GM12878 (cell line): ENCODE measurements at regions not wholly inside any gene's neighbourhood (a gene's known extent, or its start where the extent isn't known, plus 50 kb on each side); places are given as distances from the start of the nearest gene placed in this dataset.

Source experiments
- ATAC-seq: fragments of 200-7000 bp; cut with Tn5 transposase; 3 replicates; pipeline ENCODE4 v1.9.1; 2020; ENCODE audit warnings: mild to moderate bottlenecking, moderate library complexity
- BruUV-seq: library from RNA; stranded (reverse); fragments of 400-500 nt; replicated peaks from 2 replicates; lab custom pipeline; 2021; lab: Mats Ljungman, UMichigan
- CTCF ChIA-PET: fragments of 300-600 bp; sonication (Branson Sonifier 250); formaldehyde crosslinking; extraction: SDS; loops from one replicate; lab custom pipeline; 2021; ENCODE audit warnings: inconsistent platforms; lab: Yijun Ruan, JAX
- POLR2A ChIA-PET: fragments of 350-600 bp; formaldehyde crosslinking; extraction: SDS; loops from one replicate; lab custom pipeline; 2021; ENCODE audit warnings: inconsistent platforms; lab: Charles Lee
- RAD21 ChIA-PET: fragments of 300-600 bp; sonication (Branson Sonifier 250); formaldehyde crosslinking; loops from one replicate; lab custom pipeline; 2023; ENCODE audit warnings: antibody characterized with exemption; ENCODE audit not compliant: unreplicated experiment; lab: Charles Lee
- SMC1A ChIA-PET: fragments of 300-600 bp; sonication (Branson Sonifier 250); formaldehyde crosslinking; loops from one replicate; lab custom pipeline; 2023; ENCODE audit not compliant: unreplicated experiment, uncharacterized antibody; lab: Charles Lee
- DNase-seq: peaks from one replicate; pipeline ENCODE4 v3.0.0-alpha.2; 2011; ENCODE audit warnings: low read depth, low spot score
- FAIRE-seq: peaks from 3 replicates; lab custom pipeline; 2011; peaks lifted over from hg19 to GRCh38; lab: Jason Lieb, UNC
- H2AFZ ChIP-seq: 2 replicates; pipeline ENCODE4 v1.6.0; 2011; ENCODE audit warnings: low read depth, low read length, control low read depth; ENCODE audit not compliant: control insufficient read depth
- H3K27ac ChIP-seq: 2 replicates; pipeline ENCODE4 v1.5.1; 2011; ENCODE audit warnings: control low read depth; ENCODE audit not compliant: control insufficient read depth, insufficient read depth
- H3K27me3 ChIP-seq, 2 experiments: replicated peaks in 1 of 2; 2 replicates each; pipeline versions ENCODE4 v1.6.0 to v1.6.1; 2011; ENCODE audit warnings: low read length in 1 of 2; ENCODE audit not compliant: control insufficient read depth in 2 of 2, insufficient read depth in 2 of 2
- H3K36me3 ChIP-seq, 2 experiments: 2 replicates each; pipeline ENCODE4 v1.5.1; 2011; ENCODE audit warnings: low read length in 1 of 2; ENCODE audit not compliant: control insufficient read depth in 2 of 2, insufficient read depth in 2 of 2
- H3K4me1 ChIP-seq: 2 replicates; pipeline ENCODE4 v1.6.1; 2011; ENCODE audit warnings: mild to moderate bottlenecking, low read length, moderate library complexity, mixed read lengths; ENCODE audit not compliant: control insufficient read depth, insufficient read depth
- H3K4me2 ChIP-seq: 2 replicates; pipeline ENCODE4 v1.6.0; 2011; ENCODE audit warnings: control low read depth; ENCODE audit not compliant: control insufficient read depth, insufficient read depth
- H3K4me3 ChIP-seq: fragments of 200-600 bp; sonication (generic); 2 replicates; pipeline ENCODE4 v1.5.1; 2016
- H3K79me2 ChIP-seq: 2 replicates; pipeline ENCODE4 v1.6.0; 2011; ENCODE audit warnings: low read length; ENCODE audit not compliant: control insufficient read depth, insufficient read depth
- H3K9ac ChIP-seq: 2 replicates; pipeline ENCODE4 v1.8.0; 2011; ENCODE audit warnings: low read length, control low read depth, mixed read lengths; ENCODE audit not compliant: control insufficient read depth, insufficient read depth
- H3K9me3 ChIP-seq: replicated peaks from 3 replicates; pipeline ENCODE4 v1.5.1; 2011; ENCODE audit warnings: mild to moderate bottlenecking, low read length; ENCODE audit not compliant: control insufficient read depth, insufficient read depth
- H4K20me1 ChIP-seq: 2 replicates; pipeline ENCODE4 v1.6.0; 2011; ENCODE audit not compliant: control insufficient read depth, insufficient read depth
- ATF2 ChIP-seq: IDR thresholded peaks from 2 replicates; pipeline ENCODE4 v1.6.1; 2012; ENCODE audit warnings: low read length, inconsistent platforms
- BACH1 ChIP-seq: fragments of 450-650 bp; IDR thresholded peaks from 2 replicates; pipeline ENCODE4 v1.6.1; 2017; ENCODE audit warnings: mild to moderate bottlenecking, borderline replicate concordance
- CHD1 ChIP-seq: IDR thresholded peaks from 2 replicates; pipeline ENCODE4 v1.6.1; 2012; ENCODE audit warnings: low read depth, low read length, improper control_type of control experiment
- GABPA ChIP-seq: IDR thresholded peaks from 2 replicates; pipeline ENCODE4 v1.6.1; 2014; ENCODE audit warnings: antibody characterized with exemption, low read depth, mild to moderate bottlenecking, inconsistent platforms
- NR2C1 ChIP-seq: fragments of 450-650 bp; IDR thresholded peaks from 2 replicates; pipeline ENCODE4 v1.6.1; 2017; ENCODE audit warnings: antibody characterized with exemption, mild to moderate bottlenecking, moderate library complexity
- NR2C2 ChIP-seq: IDR thresholded peaks from 2 replicates; pipeline ENCODE4 v1.6.1; 2011; ENCODE audit warnings: borderline replicate concordance, low read depth; ENCODE audit not compliant: control insufficient read depth, insufficient read length
- PAX5 ChIP-seq: IDR thresholded peaks from 2 replicates; pipeline ENCODE4 v1.6.1; 2011; ENCODE audit warnings: low read depth, low read length, borderline replicate concordance
- SKIL ChIP-seq: fragments of 450-650 bp; IDR thresholded peaks from 2 replicates; pipeline ENCODE4 v1.6.1; 2017; ENCODE audit warnings: mild to moderate bottlenecking, low read depth, inconsistent platforms; ENCODE audit not compliant: poor library complexity, severe bottlenecking
- SMARCA5 ChIP-seq: fragments of 450-650 bp; IDR thresholded peaks from 2 replicates; pipeline ENCODE4 v1.6.1; 2017; ENCODE audit warnings: mild to moderate bottlenecking
- ZBED1 ChIP-seq: IDR thresholded peaks from 2 replicates; pipeline ENCODE4 v1.6.1; 2016; ENCODE audit warnings: borderline replicate concordance
- ZBTB40 ChIP-seq: fragments of 450-650 bp; IDR thresholded peaks from 2 replicates; pipeline ENCODE4 v1.6.1; 2016; ENCODE audit warnings: mild to moderate bottlenecking, moderate library complexity, borderline replicate concordance
- ZNF24 ChIP-seq: fragments of 450-650 bp; IDR thresholded peaks from 2 replicates; pipeline ENCODE4 v1.6.1; 2017; ENCODE audit warnings: antibody characterized with exemption, mild to moderate bottlenecking
- WGBS: methylation state at CpG from one replicate; pipeline ENCODE4 v1.1.6; 2016; ENCODE audit warnings: low lambda C conversion rate; ENCODE audit not compliant: insufficient replicate concordance, insufficient coverage; ENCODE audit errors: missing lambda C conversion rate; 5-methylcytosine and 5-hydroxymethylcytosine counted together
- in situ Hi-C: fragments of 300-500 bp; cut with MboI; formaldehyde crosslinking; loops from 9 replicates; pipeline ENCODE4 v1.14.3; 2018; ENCODE audit warnings: mixed read lengths
- intact Hi-C: fragments of 100-400 bp; cut with micrococcal nuclease; formaldehyde crosslinking; loops from one replicate; pipeline ENCODE4 v1.14.2; 2022; ENCODE audit not compliant: unreplicated experiment
- TF ChIP-seq, protein P1 (sequence below): IDR thresholded peaks from 2 replicates; pipeline ENCODE4 v1.6.1; 2012; ENCODE audit warnings: low read depth, low read length, improper control_type of control experiment

GRCh38 chr6:170464524-170464979 is 88.6 kb downstream of the PSMB1 start (continued):
- TF ChIP-seq ZBTB40: 0 out of 2 replicates have a peak, but pooled peaks have one; percentile 15
- TF ChIP-seq CHD1: no peak
- TF ChIP-seq BACH1: 0 out of 2 replicates have a peak, but pooled peaks have one; percentile 16
- no peak for TF ChIP-seq GABPA
- 0 out of 2 replicates have a peak, but pooled peaks have one; percentile 4 for TF ChIP-seq PAX5
- no peak for TF ChIP-seq NR2C1

GRCh38 chr6:170464080-170464479 is 89.0 kb downstream of the PSMB1 start:
- no peak overlapping the region for H3K4me3 ChIP-seq
- peak; percentile 12; the same call in 2 of the 3 replicates for ATAC-seq
- SMC1A ChIA-PET: interaction anchor here (0.8 to 2.1 kb wide), 14 partner anchors 9 to 176 kb away, joined by 3 to 22 read pairs (median 4); no protein-coding TSS in a partner anchor
- H3K4me2 ChIP-seq: peak overlapping the region; percentile 22
- in situ Hi-C loops: no loop called here
- H3K79me2 ChIP-seq: no peaks in the 10 kb centered on the region
- TF ChIP-seq SKIL: peak; percentile 12
- TF ChIP-seq NR2C2: no peak
- TF ChIP-seq ATF2: no peak
- no peak for TF ChIP-seq ZNF24
- TF ChIP-seq SMARCA5: no peak
- TF ChIP-seq, protein P1, sequence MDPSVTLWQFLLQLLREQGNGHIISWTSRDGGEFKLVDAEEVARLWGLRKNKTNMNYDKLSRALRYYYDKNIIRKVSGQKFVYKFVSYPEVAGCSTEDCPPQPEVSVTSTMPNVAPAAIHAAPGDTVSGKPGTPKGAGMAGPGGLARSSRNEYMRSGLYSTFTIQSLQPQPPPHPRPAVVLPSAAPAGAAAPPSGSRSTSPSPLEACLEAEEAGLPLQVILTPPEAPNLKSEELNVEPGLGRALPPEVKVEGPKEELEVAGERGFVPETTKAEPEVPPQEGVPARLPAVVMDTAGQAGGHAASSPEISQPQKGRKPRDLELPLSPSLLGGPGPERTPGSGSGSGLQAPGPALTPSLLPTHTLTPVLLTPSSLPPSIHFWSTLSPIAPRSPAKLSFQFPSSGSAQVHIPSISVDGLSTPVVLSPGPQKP: no peak
- TF ChIP-seq ZBED1: no peak
- TF ChIP-seq, all 136 proteins: peak for 1
- WGBS: 47% methylated on average over 9 of the region's 9 CpGs
- Histone ChIP-seq H3K27ac (no peak overlapping the region), H3K27me3 (no peaks in the 10 kb centered on the region), H3K4me1 (peaks cover 15% of the 10 kb centered on the region), H2AFZ (no peak overlapping the region), H3K9me3 (peaks cover 5% of the 10 kb centered on the region; the same call in 1 of the 3 replicates), H3K36me3 (no peaks in the 10 kb centered on the region), H4K20me1 (no peaks in the 10 kb centered on the region), H3K9ac (no peak overlapping the region)
- intact Hi-C loops: no loop called here
- ChIA-PET POLR2A (interaction anchor here (1.6 to 2.9 kb wide), 2 partner anchors 11 to 54 kb away, joined by 6 to 20 read pairs; no protein-coding TSS in a partner anchor), CTCF (interaction anchor here (0.9 to 2.6 kb wide), 4 partner anchors 11 to 632 kb away, joined by 3 to 37 read pairs (median 14); no protein-coding TSS in a partner anchor), RAD21 (interaction anchor here (1.0 to 2.5 kb wide), 5 partner anchors 10 to 53 kb away, joined by 6 to 30 read pairs (median 14); no protein-coding TSS in a partner anchor)
- no peak for FAIRE-seq
- BruUV-seq: no TSS peak
- DNase-seq: no peak
